DMS53 treated with DMSO at 0.1 percent for 48 hours (cell line): ENCODE measurements at regions not wholly inside any gene's neighbourhood (a gene's known extent, or its start where the extent isn't known, plus 50 kb on each side); places are given as distances from the start of the nearest gene placed in this dataset.
"Not testable (repeated sequence)": the region's sequence is repeated elsewhere in the genome, so short reads cannot be mapped to it uniquely, and the experiment has no call there.

Source experiments
- DNase-seq: peaks from one replicate; lab custom pipeline; 2025; ENCODE audit not compliant: unreplicated experiment; lab: John Stamatoyannopoulos, UW

- DNase-seq: not testable (repeated sequence)
These were observed 278.2 kb downstream of the ANAPC1 start for GRCh38 chr2:111605798-111606197.

GRCh38 chr2:111606632-111607031, 277.4 kb downstream of the ANAPC1 start:
- not testable (repeated sequence) for DNase-seq

GRCh38 chr2:111609146-111609844, 274.7 kb downstream of the ANAPC1 start:
- not testable (repeated sequence) for DNase-seq

- not testable (repeated sequence) for DNase-seq
These were observed 274.0 kb downstream of the ANAPC1 start for GRCh38 chr2:111610035-111610434.

GRCh38 chr2:111616651-111617218, 267.3 kb downstream of the ANAPC1 start:
- DNase-seq: no peak

GRCh38 chr2:111617299-111618225, 266.4 kb downstream of the ANAPC1 start:
- DNase-seq: no peak

- DNase-seq: no peak
These were observed 265.6 kb downstream of the ANAPC1 start for GRCh38 chr2:111618226-111618977.

- no peak for DNase-seq
These were observed 264.8 kb downstream of the ANAPC1 start for GRCh38 chr2:111618978-111619902.

GRCh38 chr2:111620281-111620680, 263.7 kb downstream of the ANAPC1 start:
- no peak for DNase-seq

GRCh38 chr2:111622859-111623258, 261.1 kb downstream of the ANAPC1 start:
- DNase-seq: no peak

- no peak for DNase-seq
These were observed 260.6 kb downstream of the ANAPC1 start for GRCh38 chr2:111623380-111623779.

- no peak for DNase-seq
These were observed 259.4 kb downstream of the ANAPC1 start for GRCh38 chr2:111624411-111625156.

- DNase-seq: not testable (repeated sequence)
These were observed 258.8 kb downstream of the ANAPC1 start for GRCh38 chr2:111625157-111625537.

- DNase-seq: no peak
These were observed 257.7 kb downstream of the ANAPC1 start for GRCh38 chr2:111626037-111626864.

- no peak for DNase-seq
These were observed 257.2 kb downstream of the ANAPC1 start for GRCh38 chr2:111626865-111627163.

GRCh38 chr2:111627256-111627655, 256.7 kb downstream of the ANAPC1 start:
- no peak for DNase-seq

GRCh38 chr2:111628221-111628620, 255.8 kb downstream of the ANAPC1 start:
- no peak for DNase-seq

- no peak for DNase-seq
These were observed 254.0 kb downstream of the ANAPC1 start for GRCh38 chr2:111629983-111630382.

- DNase-seq: no peak
These were observed 251.3 kb downstream of the ANAPC1 start for GRCh38 chr2:111632661-111633060.
